HG03571 (cell line): ENCODE measurements at regions not wholly inside any gene's neighbourhood (a gene's known extent, or its start where the extent isn't known, plus 50 kb on each side); places are given as distances from the start of the nearest gene placed in this dataset.
"Not testable (repeated sequence)": the region's sequence is repeated elsewhere in the genome, so short reads cannot be mapped to it uniquely, and the experiment has no call there.

ENCODE experiments used
- ATAC-seq: cut with Tn5 transposase; IDR thresholded peaks from one replicate; pipeline ENCODE4 v1.9.1; 2021; ENCODE audit not compliant: unreplicated experiment

GRCh38 chr6:134791243-134791843, 158.6 kb downstream of the ALDH8A1 start:
- ATAC-seq: not testable (repeated sequence)

- no peak for ATAC-seq
Observed at GRCh38 chr6:134787261-134787877, 162.5 kb downstream of the ALDH8A1 start.

GRCh38 chr6:134784336-134784735, 165.6 kb downstream of the ALDH8A1 start:
- ATAC-seq: no peak

- ATAC-seq: no peak
Observed at GRCh38 chr6:134778431-134778830, 171.5 kb downstream of the ALDH8A1 start.

- ATAC-seq: no peak
Observed at GRCh38 chr6:134774201-134774638, 175.7 kb downstream of the ALDH8A1 start.

- no peak for ATAC-seq
Observed at GRCh38 chr6:134772671-134773360, 177.1 kb downstream of the ALDH8A1 start.

GRCh38 chr6:134768931-134769330, 181.0 kb downstream of the ALDH8A1 start:
- no peak for ATAC-seq

- ATAC-seq: no peak
Observed at GRCh38 chr6:134766497-134766896, 183.4 kb downstream of the ALDH8A1 start.

- no peak for ATAC-seq
Observed at GRCh38 chr6:134764741-134765140, 185.2 kb downstream of the ALDH8A1 start.

GRCh38 chr6:134763575-134763974, 186.3 kb downstream of the ALDH8A1 start:
- ATAC-seq: not testable (repeated sequence)

- no peak for ATAC-seq
Observed at GRCh38 chr6:134758621-134759020, 191.3 kb downstream of the ALDH8A1 start.

GRCh38 chr6:134757911-134758361, 192.0 kb downstream of the ALDH8A1 start:
- no peak for ATAC-seq

GRCh38 chr6:134756374-134757025, 193.4 kb downstream of the ALDH8A1 start:
- no peak for ATAC-seq

- ATAC-seq: no peak
Observed at GRCh38 chr6:134754013-134754690, 195.7 kb downstream of the ALDH8A1 start.

- ATAC-seq: no peak
Observed at GRCh38 chr6:134753001-134753400, 196.9 kb downstream of the ALDH8A1 start.

- ATAC-seq: no peak
Observed at GRCh38 chr6:134752445-134752844, 197.5 kb downstream of the ALDH8A1 start.

- no peak for ATAC-seq
Observed at GRCh38 chr6:134750669-134751068, 199.2 kb downstream of the ALDH8A1 start.

GRCh38 chr6:134748484-134748883, 201.4 kb downstream of the ALDH8A1 start:
- ATAC-seq: no peak

- not testable (repeated sequence) for ATAC-seq
Observed at GRCh38 chr6:134747197-134747596, 202.7 kb downstream of the ALDH8A1 start.

GRCh38 chr6:134746140-134746539, 203.8 kb downstream of the ALDH8A1 start:
- no peak for ATAC-seq

- ATAC-seq: not testable (repeated sequence)
Observed at GRCh38 chr6:134745192-134745591, 204.7 kb downstream of the ALDH8A1 start.
